HG03469 (cell line): ENCODE measurements at regions not wholly inside any gene's neighbourhood (a gene's known extent, or its start where the extent isn't known, plus 50 kb on each side); places are given as distances from the start of the nearest gene placed in this dataset.
"Not testable (repeated sequence)": the region's sequence is repeated elsewhere in the genome, so short reads cannot be mapped to it uniquely, and the experiment has no call there.

Experiments
- ATAC-seq: cut with Tn5 transposase; IDR thresholded peaks from one replicate; pipeline ENCODE4 v1.9.1; 2021; ENCODE audit warnings: mild to moderate bottlenecking, moderate library complexity, moderate number of reproducible peaks; ENCODE audit not compliant: unreplicated experiment

GRCh38 chr11:98180921-98181320, 839.8 kb upstream of the CNTN5 start:
- no peak for ATAC-seq

DNA sequence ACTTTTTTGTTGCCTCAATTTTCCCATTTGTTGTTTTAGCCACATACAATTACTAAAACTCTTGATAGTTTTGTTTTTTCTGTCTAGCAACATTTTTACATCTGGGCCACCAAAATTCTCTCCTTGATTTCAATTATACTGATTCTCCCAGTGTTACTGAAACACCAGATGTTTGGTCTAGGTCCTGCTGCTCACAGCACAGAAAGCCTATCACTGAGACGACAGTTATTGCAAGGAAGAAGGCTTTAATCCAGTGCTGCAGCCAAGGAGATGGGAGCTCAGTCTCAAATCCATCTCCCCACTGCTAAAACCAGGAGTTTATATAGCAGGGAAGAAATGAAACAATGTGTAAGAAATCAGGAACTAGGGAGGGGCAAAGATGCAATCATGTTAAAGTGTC, 837.7 kb upstream of the CNTN5 start:
- ATAC-seq = no peak

DNA sequence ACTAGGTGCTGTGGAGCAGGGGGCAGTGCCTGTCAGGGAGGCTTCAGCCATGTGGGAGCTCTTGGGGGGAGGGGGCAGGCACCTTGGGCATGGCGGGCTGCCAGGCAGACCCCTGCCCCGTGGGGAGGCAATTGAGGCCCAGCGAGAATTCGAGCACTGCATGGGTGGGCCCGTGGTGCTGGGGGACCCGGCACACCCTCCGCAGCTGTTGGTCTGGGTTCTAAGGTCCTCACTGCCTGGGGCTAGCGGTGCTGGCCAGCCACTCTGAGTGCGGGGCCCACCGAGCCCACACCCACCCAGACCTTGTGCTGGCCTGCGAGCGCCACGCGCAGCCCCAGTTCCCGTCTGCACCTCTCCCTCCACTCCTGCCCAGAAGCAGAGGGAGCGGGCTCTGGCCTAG, 835.5 kb upstream of the CNTN5 start:
- ATAC-seq = no peak

GRCh38 chr11:98194611-98195010, 826.1 kb upstream of the CNTN5 start:
- ATAC-seq = no peak

DNA sequence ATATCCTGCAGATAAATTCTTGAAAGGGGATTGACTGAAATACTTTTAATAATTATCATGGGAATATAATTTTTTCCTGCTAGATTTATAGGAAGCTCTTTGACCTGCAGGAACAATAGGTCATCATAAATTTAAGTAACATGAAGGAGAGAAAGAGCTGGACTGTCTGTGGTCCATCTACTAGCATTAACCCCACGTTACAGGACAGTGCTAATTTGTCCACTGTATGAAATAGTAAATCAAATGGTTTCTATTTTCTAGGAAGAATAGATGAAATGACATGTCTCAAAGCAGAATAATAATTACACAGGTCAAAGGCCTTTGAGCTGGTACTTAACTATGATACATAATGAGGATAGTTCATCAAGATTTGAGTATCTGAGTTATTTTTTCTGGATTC, 825.4 kb upstream of the CNTN5 start:
- no peak for ATAC-seq

DNA sequence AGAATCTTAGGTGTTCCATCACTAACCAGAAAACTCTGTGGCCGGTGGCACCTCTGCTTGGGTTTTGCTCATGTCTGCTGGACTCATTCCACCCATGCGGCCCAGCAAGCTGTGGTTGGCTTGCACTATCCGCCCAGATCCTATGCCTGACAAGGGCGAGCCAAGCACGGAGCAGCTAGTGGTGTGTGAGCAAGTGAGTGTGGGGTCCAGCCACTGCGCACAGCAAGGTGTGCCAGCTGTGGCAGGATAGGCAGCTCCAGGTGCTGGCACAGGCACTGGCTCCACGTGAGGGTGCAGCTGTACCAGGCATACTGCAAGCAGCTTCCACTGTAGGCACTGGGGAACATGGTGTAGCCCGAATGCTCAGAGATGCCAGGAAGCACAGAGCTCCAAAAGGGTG, 813.7 kb upstream of the CNTN5 start:
- ATAC-seq = no peak

- ATAC-seq = no peak
Measured at GRCh38 chr11:98227278-98227677, 793.5 kb upstream of the CNTN5 start.

GRCh38 chr11:98230678-98231077, 790.1 kb upstream of the CNTN5 start:
- no peak for ATAC-seq

DNA sequence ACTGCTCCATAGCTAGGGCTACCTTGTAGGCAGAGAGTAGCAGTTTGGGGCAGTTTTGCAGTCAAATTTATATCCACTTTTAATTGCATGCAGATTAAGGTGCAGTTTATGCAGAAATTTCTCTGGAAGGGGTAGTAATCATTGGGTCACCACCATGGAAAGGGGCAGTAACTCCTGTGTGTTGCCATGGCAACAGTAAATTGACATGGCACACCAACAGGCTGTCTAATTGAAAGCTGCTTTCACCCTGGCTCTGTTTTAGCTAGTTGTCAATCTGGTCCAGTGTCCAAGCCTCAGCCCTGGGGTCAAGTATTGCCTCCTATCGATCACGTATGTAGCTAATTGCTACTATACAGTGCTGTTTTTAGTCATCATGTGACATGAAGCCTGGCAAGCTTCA, 786.1 kb upstream of the CNTN5 start:
- ATAC-seq = no peak

- no peak for ATAC-seq
Measured at GRCh38 chr11:98243897-98244296, 776.9 kb upstream of the CNTN5 start.

DNA sequence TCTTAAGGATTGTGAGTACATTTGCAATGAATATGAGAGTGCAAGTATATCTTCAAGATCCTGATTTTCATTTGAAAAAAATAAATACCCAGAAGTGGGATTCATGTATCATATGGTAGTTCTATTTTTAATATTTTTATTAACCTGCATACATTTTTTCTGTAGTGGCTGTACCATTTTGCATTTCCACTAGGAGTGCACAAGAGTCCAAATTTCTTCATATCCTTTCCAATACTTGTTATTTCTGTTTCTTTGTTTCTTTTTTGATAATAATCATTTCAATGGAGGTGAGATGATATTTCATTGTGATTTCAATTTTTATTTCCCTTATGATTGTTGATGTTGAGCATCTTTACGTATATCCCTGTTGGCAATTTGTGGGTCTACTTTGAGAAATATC, 759.8 kb upstream of the CNTN5 start:
- no peak for ATAC-seq

DNA sequence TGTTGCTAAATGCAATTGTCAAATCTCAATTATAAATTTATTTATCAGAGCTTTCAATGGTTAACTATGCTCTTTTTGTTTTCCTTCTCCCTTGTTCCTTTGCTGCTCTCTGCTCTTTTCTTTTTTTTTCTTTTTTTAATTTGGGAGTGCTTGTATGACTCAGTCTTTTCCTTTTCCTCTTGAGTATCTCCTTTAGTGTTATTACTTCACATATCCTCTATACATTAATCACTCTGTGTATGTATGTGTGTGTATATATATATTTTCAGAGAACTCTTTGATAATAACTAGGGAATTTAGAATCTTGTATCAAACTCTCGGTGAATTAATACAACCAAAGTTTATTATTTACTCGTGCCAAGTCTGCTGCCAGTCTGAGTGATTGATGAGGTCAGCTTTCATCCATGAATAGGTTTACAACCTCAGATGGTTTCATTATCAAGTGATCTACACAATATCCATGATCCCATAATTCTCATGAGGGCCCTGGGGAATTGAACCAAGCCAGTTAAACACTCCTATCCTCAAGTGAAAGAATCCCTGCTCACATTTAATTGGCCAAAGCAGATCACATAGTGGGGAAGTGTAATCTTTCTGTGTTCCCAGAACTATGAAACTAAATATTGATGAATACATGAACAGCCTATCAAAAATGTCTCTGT, 743.4 kb upstream of the CNTN5 start:
- no peak for ATAC-seq

GRCh38 chr11:98289617-98290263, 731.0 kb upstream of the CNTN5 start:
- ATAC-seq = no peak

DNA sequence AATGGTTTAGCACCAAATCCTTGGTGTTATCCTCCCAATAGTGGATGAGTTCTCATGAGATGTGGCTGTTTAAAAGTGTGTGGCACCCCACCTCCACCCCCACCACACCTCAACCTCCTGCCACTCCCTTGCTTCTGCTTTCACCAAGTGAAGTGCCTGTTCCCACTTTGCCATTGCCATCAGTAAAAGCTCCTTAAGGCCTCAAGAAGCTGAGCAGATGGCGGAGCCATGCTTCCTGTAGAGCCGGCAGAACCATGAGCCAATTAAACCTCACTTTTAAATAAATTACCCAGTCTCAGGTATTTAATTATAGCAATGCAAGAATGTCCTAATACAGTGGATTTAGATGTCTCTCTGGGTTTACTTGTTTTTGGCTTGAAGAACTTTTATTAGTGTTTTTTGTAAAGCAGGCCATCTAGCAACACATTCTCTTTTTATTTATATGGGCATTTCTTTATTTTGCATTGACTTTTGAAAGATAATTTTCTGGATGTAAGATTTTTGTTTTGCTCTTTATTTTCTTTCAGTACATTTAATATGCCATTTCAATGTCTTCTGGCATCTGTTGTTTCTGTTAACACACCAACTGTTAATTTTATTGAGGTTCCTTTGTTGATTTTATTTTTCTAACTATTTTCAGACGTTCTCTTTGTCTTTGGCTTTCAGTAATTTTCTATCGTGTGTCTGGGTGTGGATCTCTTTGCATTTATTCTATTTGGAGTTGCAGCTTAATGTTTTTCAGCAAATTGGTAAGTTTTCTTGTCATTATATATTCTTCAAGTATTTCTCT, 724.5 kb upstream of the CNTN5 start:
- ATAC-seq = no peak

DNA sequence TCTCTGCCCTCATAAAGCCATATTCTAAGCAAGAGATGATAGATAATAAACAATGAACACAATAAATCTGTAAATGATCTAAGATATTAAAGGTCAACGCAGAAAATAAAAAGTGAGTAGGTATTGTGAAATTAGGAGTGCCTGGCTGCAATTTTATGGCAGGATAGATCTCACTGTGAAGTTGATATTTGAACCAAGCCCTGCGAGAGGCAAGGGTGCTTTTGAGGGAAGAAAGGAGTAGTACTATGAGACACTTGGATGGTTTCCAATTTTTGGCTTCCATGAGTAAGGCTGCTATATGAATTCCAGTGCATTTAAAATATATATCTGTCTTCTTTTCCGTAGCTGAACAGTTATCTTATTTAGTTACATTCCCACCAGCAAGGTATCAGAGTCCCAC, 720.0 kb upstream of the CNTN5 start:
- no peak for ATAC-seq

GRCh38 chr11:98307827-98308491, 712.8 kb upstream of the CNTN5 start:
- ATAC-seq = no peak

- ATAC-seq = not testable (repeated sequence)
Measured at GRCh38 chr11:98330306-98330705, 690.4 kb upstream of the CNTN5 start.

DNA sequence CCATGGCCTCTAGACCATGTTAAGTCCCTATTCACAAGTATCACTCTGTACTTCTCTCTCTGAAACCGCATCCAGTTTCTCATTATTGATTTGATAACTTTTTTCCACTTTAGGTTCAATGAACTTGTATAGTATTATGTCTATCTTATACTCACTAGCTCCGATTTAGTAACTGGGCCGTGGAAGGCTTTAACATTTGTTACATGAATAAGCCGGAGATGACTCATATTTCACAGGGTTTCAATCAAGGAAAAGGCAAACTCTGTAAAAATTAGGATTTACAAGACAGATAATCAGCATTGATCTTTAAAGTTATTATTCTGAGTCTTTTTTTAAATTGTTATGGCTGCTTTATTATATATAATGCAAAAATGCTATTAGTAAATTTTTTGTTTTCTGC, 662.2 kb upstream of the CNTN5 start:
- no peak for ATAC-seq

DNA sequence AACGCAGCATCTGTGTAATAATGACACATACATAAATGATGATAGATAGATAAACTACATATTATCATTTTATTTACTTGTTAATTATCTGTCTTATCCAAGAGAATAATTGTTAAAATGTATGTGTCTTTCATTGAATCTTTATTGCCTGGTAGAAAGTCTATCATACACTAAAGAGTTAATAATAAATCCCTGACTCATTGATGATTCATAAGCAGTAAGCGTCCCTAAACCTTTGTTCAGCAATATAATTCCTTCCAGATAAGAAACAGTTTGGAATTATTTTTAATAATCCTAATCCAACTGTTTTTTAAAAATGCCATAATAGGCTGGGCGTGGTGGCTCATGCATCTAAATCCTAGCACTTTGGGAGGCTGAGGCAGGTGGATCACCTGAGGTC, 655.6 kb upstream of the CNTN5 start:
- ATAC-seq = no peak

- ATAC-seq = no peak
Measured at GRCh38 chr11:98365941-98366340, 654.8 kb upstream of the CNTN5 start.

DNA sequence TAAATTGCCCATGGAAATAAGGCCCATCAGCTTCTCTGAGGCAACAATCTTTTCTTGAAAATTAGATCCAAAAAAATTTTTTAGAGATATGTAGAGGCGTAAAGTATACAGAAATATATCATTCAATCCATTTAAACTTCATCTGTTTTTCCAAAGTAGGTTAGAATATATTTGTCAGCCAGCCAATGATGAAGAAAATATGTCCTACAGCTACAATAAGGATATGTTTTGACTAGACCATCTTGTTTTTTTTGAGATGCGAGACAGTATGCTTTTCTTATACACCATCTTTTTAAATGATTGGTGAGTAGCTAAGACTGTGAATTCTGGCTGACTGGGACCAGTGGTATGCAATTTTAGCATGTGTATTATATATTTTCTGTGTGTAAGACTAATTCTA, 630.4 kb upstream of the CNTN5 start:
- ATAC-seq = no peak

GRCh38 chr11:98394500-98394899, 626.2 kb upstream of the CNTN5 start:
- ATAC-seq = not testable (repeated sequence)
